MG63 (cell line): ENCODE measurements at regions not wholly inside any gene's neighbourhood (a gene's known extent, or its start where the extent isn't known, plus 50 kb on each side); places are given as distances from the start of the nearest gene placed in this dataset.

Experiments
- DNase-seq: peaks from one replicate; pipeline ENCODE4 v3.0.0-alpha.2; 2020
- H3K27me3 ChIP-seq: fragments of 250-450 bp; sonication (Bioruptor Pico); 2 replicates; pipeline ENCODE4 v1.5.1; 2020; ENCODE audit warnings: mild to moderate bottlenecking, moderate library complexity
- H3K36me3 ChIP-seq: fragments of 250-450 bp; sonication (Bioruptor Pico); 2 replicates; pipeline ENCODE4 v1.5.1; 2020; ENCODE audit warnings: mild to moderate bottlenecking, moderate library complexity
- H3K4me3 ChIP-seq: fragments of 250-450 bp; sonication (Bioruptor Pico); 2 replicates; pipeline ENCODE4 v1.5.1; 2020; ENCODE audit warnings: mild to moderate bottlenecking, moderate library complexity
- H3K9me3 ChIP-seq: fragments of 250-450 bp; sonication (Bioruptor Pico); 2 replicates; pipeline ENCODE4 v1.5.1; 2020; ENCODE audit warnings: mild to moderate bottlenecking, moderate library complexity

- peaks cover 11% of the 10 kb centered on the region for H3K27me3 ChIP-seq
- no peak for DNase-seq
- no peaks in the 10 kb centered on the region for H3K36me3 ChIP-seq
- H3K4me3 ChIP-seq: no peak overlapping the region
- H3K9me3 ChIP-seq: no peaks in the 10 kb centered on the region
These were observed 73.4 kb upstream of the ANO4 start for GRCh38 chr12:100721169-100721568.

DNA sequence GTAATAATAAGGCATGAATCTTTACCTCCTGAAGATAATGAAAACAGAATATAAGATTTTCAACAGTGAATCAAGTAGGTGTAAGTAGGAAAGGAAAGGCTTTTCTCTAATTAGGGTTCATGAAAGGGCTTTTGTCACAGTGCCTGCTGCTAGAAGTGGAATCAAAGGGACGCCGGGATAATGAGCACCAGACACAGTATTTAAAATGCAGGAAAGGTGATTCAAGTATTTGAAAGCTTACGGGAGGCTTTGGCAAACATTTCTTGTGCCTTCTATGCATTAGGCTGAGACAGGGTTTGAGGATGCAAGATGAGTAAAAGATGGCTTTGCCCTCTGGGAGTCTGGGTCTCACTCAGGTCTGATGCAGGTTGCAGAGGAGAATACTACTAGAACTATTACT, 70.5 kb upstream of the ANO4 start:
- DNase-seq: no peak
- Histone ChIP-seq H3K27me3 (no peaks in the 10 kb centered on the region; the same call in 1 of the 2 replicates), H3K36me3 (no peaks in the 10 kb centered on the region), H3K9me3 (no peaks in the 10 kb centered on the region), H3K4me3 (no peak overlapping the region)

DNA sequence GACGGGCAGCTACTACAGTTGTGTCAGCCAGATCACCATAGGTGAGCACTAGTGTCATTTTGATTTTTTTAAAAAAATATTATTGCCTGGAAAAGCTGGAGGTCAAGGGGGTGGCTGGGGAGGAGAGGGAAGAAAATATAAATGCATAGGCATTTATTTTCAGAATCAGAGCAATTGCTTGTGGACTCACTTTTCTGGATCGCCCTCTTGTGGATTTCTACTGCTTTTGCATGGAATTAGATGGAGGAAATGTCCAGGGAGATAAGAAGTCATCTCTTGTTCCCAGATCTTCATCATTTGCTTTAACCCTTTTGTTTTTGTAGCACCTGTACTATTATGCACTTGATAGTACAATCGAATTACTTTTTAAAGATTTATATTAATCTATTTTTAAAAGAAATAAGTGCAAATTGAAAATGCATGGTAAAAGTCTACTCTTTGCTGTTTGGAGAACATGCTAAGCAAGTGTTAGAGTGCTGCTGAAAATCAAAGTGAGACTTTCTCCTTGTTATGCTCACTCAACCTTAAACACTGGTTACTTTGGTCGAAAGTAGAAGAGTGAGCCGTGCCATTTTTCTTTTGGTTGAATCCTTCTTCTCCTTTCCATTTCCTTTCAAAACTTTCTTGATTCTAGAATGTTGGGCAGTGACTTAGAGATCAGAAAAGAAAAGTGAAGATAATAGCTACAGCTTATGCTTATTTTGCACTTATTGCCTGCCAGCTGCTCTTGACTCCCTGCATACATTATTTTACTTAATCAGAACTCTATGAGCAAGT, 60.6 kb upstream of the ANO4 start:
- no peaks in the 10 kb centered on the region for H3K9me3 ChIP-seq
- H3K4me3 ChIP-seq: no peak overlapping the region
- no peaks in the 10 kb centered on the region for H3K27me3 ChIP-seq
- no peak for DNase-seq
- no peaks in the 10 kb centered on the region for H3K36me3 ChIP-seq

DNA sequence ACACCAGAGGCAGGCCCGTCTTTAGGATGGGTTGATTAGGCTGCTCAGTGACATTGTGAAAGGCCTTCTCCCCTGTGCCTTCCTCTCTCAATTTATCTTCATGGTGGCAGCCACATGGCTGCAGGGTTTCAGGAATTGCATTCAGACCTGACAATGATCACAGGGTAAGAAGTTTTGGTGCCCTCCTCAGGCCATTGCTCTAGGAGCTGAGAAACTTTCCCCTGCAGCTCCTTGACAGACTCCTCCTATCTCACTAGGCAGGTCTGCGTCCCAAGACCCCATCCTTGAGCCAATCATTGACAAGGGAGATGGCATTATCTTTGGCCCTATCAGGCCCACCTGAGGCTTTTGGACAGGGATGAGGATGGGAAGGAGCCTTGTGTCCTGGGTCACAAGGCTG, 57.4 kb upstream of the ANO4 start:
- no peaks in the 10 kb centered on the region for H3K27me3 ChIP-seq
- no peaks in the 10 kb centered on the region for H3K36me3 ChIP-seq
- no peaks in the 10 kb centered on the region for H3K9me3 ChIP-seq
- no peak for DNase-seq
- H3K4me3 ChIP-seq: no peak overlapping the region

DNA sequence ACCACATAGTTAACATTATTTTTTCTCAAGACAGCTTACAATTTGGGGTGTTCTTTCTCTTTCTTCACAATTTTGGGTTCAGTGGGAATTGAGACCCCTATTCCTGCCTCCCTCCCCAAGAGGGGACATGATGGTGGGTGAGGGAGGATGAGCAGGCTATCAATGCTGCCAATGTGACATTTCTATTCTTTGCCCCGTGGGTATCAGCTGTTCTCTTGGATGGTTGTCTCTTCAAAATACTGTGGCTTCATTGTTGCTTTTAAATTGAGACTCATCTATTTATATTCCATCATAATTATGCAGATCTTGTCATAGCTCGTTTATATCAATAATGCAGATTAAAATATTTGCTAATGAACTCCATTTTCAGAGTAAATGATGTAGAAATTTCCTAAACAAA, 56.5 kb upstream of the ANO4 start:
- no peaks in the 10 kb centered on the region for H3K9me3 ChIP-seq
- DNase-seq: no peak
- H3K27me3 ChIP-seq: no peaks in the 10 kb centered on the region

GRCh38 chr12:100741084-100741711, 53.4 kb upstream of the ANO4 start:
- Histone ChIP-seq H3K9me3 (no peaks in the 10 kb centered on the region), H3K27me3 (no peaks in the 10 kb centered on the region), H3K36me3 (no peaks in the 10 kb centered on the region), H3K4me3 (no peak overlapping the region)
- DNase-seq: no peak

More for the DNA sequence above, 56.5 kb upstream of the ANO4 start:
- Histone ChIP-seq H3K36me3 (no peaks in the 10 kb centered on the region), H3K4me3 (no peak overlapping the region)

DNA sequence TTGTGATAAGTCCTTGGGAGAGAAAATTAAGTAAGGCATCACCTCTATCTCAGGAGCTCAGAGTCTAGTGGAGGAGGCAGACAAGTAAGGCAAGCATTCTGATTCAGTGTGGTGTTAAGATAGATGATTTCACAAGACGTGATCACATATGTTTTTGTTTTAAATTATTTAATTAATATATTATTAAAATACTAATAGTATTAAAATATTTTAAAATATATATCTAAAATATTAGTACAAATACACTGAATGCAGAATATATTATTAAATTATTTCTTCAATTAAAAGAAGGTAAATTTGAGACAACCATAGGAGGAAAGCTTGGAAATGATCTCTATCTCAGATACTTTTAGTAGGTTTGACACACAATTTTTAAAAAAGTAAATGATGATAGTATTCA, 51.5 kb upstream of the ANO4 start:
- no peak for DNase-seq
- no peak overlapping the region for H3K4me3 ChIP-seq
- no peaks in the 10 kb centered on the region for H3K36me3 ChIP-seq
- H3K27me3 ChIP-seq: no peaks in the 10 kb centered on the region
- no peaks in the 10 kb centered on the region for H3K9me3 ChIP-seq
